K562 (cell line): ENCODE measurements at regions not wholly inside any gene's neighbourhood (a gene's known extent, or its start where the extent isn't known, plus 50 kb on each side); places are given as distances from the start of the nearest gene placed in this dataset.

Experiments used
- ATAC-seq: fragments of 200-7000 bp; cut with Tn5 transposase; 3 replicates; pipeline ENCODE4 v1.9.1; 2020; ENCODE audit warnings: moderate library complexity
- BruUV-seq: library from RNA; stranded (reverse); fragments of 400-500 nt; replicated peaks from 2 replicates; lab custom pipeline; 2021; lab: Mats Ljungman, UMichigan
- CTCF ChIA-PET: fragments of 300-600 bp; formaldehyde crosslinking; extraction: SDS; loops from one replicate; lab custom pipeline; 2021; ENCODE audit warnings: low intra/inter-chr PET ratio; lab: Yijun Ruan, JAX
- POLR2A ChIA-PET: fragments of 300-600, 350-650 bp; sonication (Branson Sonifier 250); formaldehyde crosslinking; extraction: SDS; loops from one replicate; lab custom pipeline; 2021; ENCODE audit warnings: antibody characterized with exemption, inconsistent platforms; lab: Yijun Ruan, JAX
- DNase-seq, 4 experiments: peaks; one replicate each; pipeline versions ENCODE4 v3.0.0 to v3.0.0-alpha.2; 2011 to 2018; ENCODE audit warnings: low spot score in 3 of 4, mixed read lengths in 3 of 4; ENCODE audit errors: extremely low read depth in 1 of 4
- FAIRE-seq: peaks from 2 replicates; lab custom pipeline; 2011; peaks lifted over from hg19 to GRCh38; lab: Jason Lieb, UNC
- H2AFZ ChIP-seq: 2 replicates; pipeline ENCODE4 v1.6.0; 2011; ENCODE audit warnings: low read depth, low read length, control low read depth, inconsistent platforms
- H3K27ac ChIP-seq: fragments of 200-600 bp; 3 replicates; pipeline ENCODE4 v1.8.0; 2011; ENCODE audit warnings: low read depth, mild to moderate bottlenecking, control low read depth, inconsistent platforms, low read length, moderate library complexity, mixed read lengths; ENCODE audit errors: extremely low read depth
- H3K27me3 ChIP-seq, 2 experiments: fragments of 300-600 bp in 1 of 2; 2 replicates in 1 of 2; 3 replicates in 1 of 2; pipeline versions ENCODE4 v1.6.0 to v1.8.0; 2011; ENCODE audit warnings: inconsistent platforms in 2 of 2, low read length in 2 of 2, mild to moderate bottlenecking in 1 of 2, mixed read lengths in 1 of 2, moderate library complexity in 1 of 2; ENCODE audit not compliant: control insufficient read depth in 2 of 2, insufficient read depth in 2 of 2
- H3K36me3 ChIP-seq: fragments of 300-600 bp; 3 replicates; pipeline ENCODE4 v1.8.0; 2011; ENCODE audit warnings: mild to moderate bottlenecking, low read length, inconsistent platforms; ENCODE audit not compliant: control insufficient read depth, insufficient read depth
- H3K4me1 ChIP-seq, 2 experiments: fragments of 200-600 bp in 1 of 2; replicated peaks in 1 of 2; 2 replicates in 1 of 2; 3 replicates in 1 of 2; pipeline versions ENCODE4 v1.5.1 to v1.8.0; 2011; ENCODE audit warnings: inconsistent platforms in 2 of 2, low read length in 2 of 2, mild to moderate bottlenecking in 1 of 2, mixed read lengths in 1 of 2, moderate library complexity in 1 of 2; ENCODE audit not compliant: control insufficient read depth in 2 of 2, insufficient read depth in 2 of 2
- H3K4me2 ChIP-seq: 2 replicates; pipeline ENCODE4 v1.6.1; 2011; ENCODE audit warnings: low read length, control low read depth, inconsistent platforms, mixed read lengths; ENCODE audit not compliant: insufficient read depth
- H3K4me3 ChIP-seq: fragments of 200-600 bp; sonication (generic), shearing (Covaris generic); 2 replicates; pipeline ENCODE4 v1.5.1; 2016; ENCODE audit warnings: control low read depth, inconsistent platforms
- H3K79me2 ChIP-seq: fragments of 200-600 bp; 3 replicates; pipeline ENCODE4 v1.8.0; 2011; ENCODE audit warnings: low read length, inconsistent platforms; ENCODE audit not compliant: control insufficient read depth, insufficient read depth
- H3K9ac ChIP-seq, 2 experiments: 2 replicates each; pipeline versions ENCODE4 v1.6.0 to v1.6.1; 2011; ENCODE audit warnings: low read depth in 2 of 2, low read length in 2 of 2, control low read depth in 1 of 2, inconsistent platforms in 1 of 2, mild to moderate bottlenecking in 1 of 2, mixed read lengths in 1 of 2; ENCODE audit not compliant: insufficient read depth in 1 of 2
- H3K9me1 ChIP-seq: one replicate; pipeline ENCODE4 v1.6.0; 2011; ENCODE audit warnings: inconsistent platforms, mild to moderate bottlenecking, low read length, moderate library complexity; ENCODE audit not compliant: control insufficient read depth, insufficient read depth
- H3K9me3 ChIP-seq: replicated peaks from 2 replicates; pipeline ENCODE4 v1.5.1; 2011; ENCODE audit warnings: low read depth, low read length, inconsistent platforms; ENCODE audit not compliant: control insufficient read depth, insufficient read depth
- H4K20me1 ChIP-seq: replicated peaks from 2 replicates; pipeline ENCODE4 v1.6.1; 2011; ENCODE audit warnings: low read length, inconsistent platforms, mixed read lengths; ENCODE audit not compliant: control insufficient read depth, insufficient read depth
- CREM ChIP-seq: IDR thresholded peaks from 2 replicates; pipeline ENCODE4 v1.6.1; 2014; ENCODE audit warnings: antibody characterized with exemption, low read depth
- RBM39 ChIP-seq: fragments of 200-400 bp; formaldehyde crosslinking; optimal IDR thresholded peaks from 2 replicates; pipeline ENCODE3; 2018; ENCODE audit warnings: low read depth, low read length
- ZFP1 ChIP-seq: fragments of 450-650 bp; formaldehyde crosslinking; IDR thresholded peaks from 2 replicates; pipeline ENCODE4 v1.4.0; 2020; ENCODE audit warnings: mild to moderate bottlenecking, mixed read lengths
- ZKSCAN1 ChIP-seq: fragments of 150-350 bp; IDR thresholded peaks from 2 replicates; pipeline ENCODE4 v1.6.1; 2016; ENCODE audit warnings: low read depth, low read length
- ZNF436 ChIP-seq: fragments of 250-450, 450-650 bp; sonication (Bioruptor Pico); formaldehyde crosslinking; IDR thresholded peaks from 2 replicates; pipeline ENCODE4 v1.7.0; 2020; ENCODE audit warnings: mild to moderate bottlenecking
- WGBS: fragments of 100-300 bp; shearing (Covaris generic); methylation state at CpG from one replicate; pipeline ENCODE4 v1.1.6; 2016; ENCODE audit warnings: low coverage, mixed read lengths; ENCODE audit not compliant: insufficient coverage; ENCODE audit errors: missing lambda C conversion rate; 5-methylcytosine and 5-hydroxymethylcytosine counted together
- in situ Hi-C: fragments of 300-500 bp; cut with MboI; formaldehyde crosslinking; loops from 4 replicates; pipeline ENCODE4 v1.15.0; 2018; ENCODE audit warnings: inconsistent platforms, mixed read lengths
- intact Hi-C: fragments of 100-400 bp; cut with micrococcal nuclease; formaldehyde crosslinking; loops from 2 replicates; pipeline ENCODE4 v1.14.2; 2022
- TF ChIP-seq, protein P1 (sequence below): fragments of 450-650 bp; formaldehyde crosslinking; IDR thresholded peaks from 2 replicates; pipeline ENCODE4 v1.4.0; 2020; ENCODE audit warnings: mild to moderate bottlenecking
- TF ChIP-seq, protein P2 (sequence below), 2 experiments: fragments of 450-650 bp in 1 of 2; IDR thresholded peaks; 2 replicates each; pipeline ENCODE4 v1.6.1; 2011 to 2017; ENCODE audit warnings: low read depth in 2 of 2, antibody characterized with exemption in 1 of 2, borderline replicate concordance in 1 of 2, low read length in 1 of 2, mild to moderate bottlenecking in 1 of 2, mixed read lengths in 1 of 2; ENCODE audit not compliant: control insufficient read depth in 1 of 2

GRCh38 chr4:163663454-163664225, 169.2 kb downstream of the TMA16 start (continued):
- TF ChIP-seq ZKSCAN1 (no peak), ZFP1 (CRISPR knock-in tag) (no peak), ZNF436 (CRISPR knock-in tag) (no peak)

GRCh38 chr4:163665101-163665500, 170.6 kb downstream of the TMA16 start:
- H3K9me1 ChIP-seq, result no peaks in the 10 kb centered on the region
- DNase-seq (no peak), FAIRE-seq (no peak), ATAC-seq (no peak)
- no peaks in the 10 kb centered on the region for H4K20me1 ChIP-seq
- ChIA-PET POLR2A (no interaction called here), CTCF (no interaction called here)
- no peak overlapping the region for H2AFZ ChIP-seq
- no peaks in the 10 kb centered on the region for H3K4me1 ChIP-seq
- H3K4me3 ChIP-seq, result no peak overlapping the region
- H3K27me3 ChIP-seq, result no peaks in the 10 kb centered on the region
- H3K27ac ChIP-seq, result no peak overlapping the region
- in situ Hi-C loops, result no loop called here
- H3K9ac ChIP-seq, result no peak overlapping the region
- intact Hi-C loops, result no loop called here
- 0% methylated on average over 2 of the region's 2 CpGs for WGBS
- H3K9me3 ChIP-seq, result no peaks in the 10 kb centered on the region
- no peaks in the 10 kb centered on the region for H3K36me3 ChIP-seq
- no TSS peak for BruUV-seq
- no peaks in the 10 kb centered on the region for H3K79me2 ChIP-seq
- no peak overlapping the region for H3K4me2 ChIP-seq
- TF ChIP-seq, protein P1, sequence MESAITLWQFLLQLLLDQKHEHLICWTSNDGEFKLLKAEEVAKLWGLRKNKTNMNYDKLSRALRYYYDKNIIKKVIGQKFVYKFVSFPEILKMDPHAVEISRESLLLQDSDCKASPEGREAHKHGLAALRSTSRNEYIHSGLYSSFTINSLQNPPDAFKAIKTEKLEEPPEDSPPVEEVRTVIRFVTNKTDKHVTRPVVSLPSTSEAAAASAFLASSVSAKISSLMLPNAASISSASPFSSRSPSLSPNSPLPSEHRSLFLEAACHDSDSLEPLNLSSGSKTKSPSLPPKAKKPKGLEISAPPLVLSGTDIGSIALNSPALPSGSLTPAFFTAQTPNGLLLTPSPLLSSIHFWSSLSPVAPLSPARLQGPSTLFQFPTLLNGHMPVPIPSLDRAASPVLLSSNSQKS (CRISPR knock-in tag), result no peak
- TF ChIP-seq, protein P2, sequence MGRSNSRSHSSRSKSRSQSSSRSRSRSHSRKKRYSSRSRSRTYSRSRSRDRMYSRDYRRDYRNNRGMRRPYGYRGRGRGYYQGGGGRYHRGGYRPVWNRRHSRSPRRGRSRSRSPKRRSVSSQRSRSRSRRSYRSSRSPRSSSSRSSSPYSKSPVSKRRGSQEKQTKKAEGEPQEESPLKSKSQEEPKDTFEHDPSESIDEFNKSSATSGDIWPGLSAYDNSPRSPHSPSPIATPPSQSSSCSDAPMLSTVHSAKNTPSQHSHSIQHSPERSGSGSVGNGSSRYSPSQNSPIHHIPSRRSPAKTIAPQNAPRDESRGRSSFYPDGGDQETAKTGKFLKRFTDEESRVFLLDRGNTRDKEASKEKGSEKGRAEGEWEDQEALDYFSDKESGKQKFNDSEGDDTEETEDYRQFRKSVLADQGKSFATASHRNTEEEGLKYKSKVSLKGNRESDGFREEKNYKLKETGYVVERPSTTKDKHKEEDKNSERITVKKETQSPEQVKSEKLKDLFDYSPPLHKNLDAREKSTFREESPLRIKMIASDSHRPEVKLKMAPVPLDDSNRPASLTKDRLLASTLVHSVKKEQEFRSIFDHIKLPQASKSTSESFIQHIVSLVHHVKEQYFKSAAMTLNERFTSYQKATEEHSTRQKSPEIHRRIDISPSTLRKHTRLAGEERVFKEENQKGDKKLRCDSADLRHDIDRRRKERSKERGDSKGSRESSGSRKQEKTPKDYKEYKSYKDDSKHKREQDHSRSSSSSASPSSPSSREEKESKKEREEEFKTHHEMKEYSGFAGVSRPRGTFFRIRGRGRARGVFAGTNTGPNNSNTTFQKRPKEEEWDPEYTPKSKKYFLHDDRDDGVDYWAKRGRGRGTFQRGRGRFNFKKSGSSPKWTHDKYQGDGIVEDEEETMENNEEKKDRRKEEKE (IDR thresholded peaks at IDR 0.05; ENCODE audit: borderline replicate concordance in 1 of 2, control insufficient read depth in 1 of 2, low read depth in 2 of 2, low read length in 1 of 2), result no peak
- TF ChIP-seq RBM39, result no peak
- TF ChIP-seq CREM, result no peak
